ENCODE measurements at regions not wholly inside any gene's neighbourhood (a gene's known extent, or its start where the extent isn't known, plus 50 kb on each side); places are given as distances from the start of the nearest gene placed in this dataset.

DNA sequence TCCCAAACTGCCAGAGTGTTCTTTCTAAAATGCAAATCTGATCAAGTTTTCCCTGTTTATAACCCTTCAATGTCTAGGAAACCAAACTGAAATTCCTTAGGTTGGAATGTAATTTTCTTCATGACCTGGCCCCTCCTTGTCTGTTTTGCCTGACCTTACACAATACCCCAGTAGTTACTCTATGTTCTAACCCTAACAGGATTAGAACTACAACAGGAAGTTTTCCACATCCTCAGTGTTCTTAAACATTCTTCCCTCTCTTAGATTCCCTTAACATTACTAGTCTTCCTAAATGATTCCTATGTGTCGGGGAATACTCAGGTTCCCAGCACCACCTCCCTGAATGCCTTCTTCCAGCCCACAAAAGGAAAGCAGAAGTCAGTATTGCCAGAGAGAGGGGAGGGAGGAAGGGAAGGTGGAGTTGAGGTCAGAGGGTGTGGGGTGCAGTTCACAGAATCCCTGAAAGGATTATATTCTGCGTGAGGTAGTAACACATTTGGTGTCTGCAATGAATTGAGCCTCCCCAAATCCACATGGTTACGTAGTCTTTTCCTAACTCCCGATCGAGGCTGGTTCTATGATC lies 72.6 kb downstream of the BBS10 start:
- TF ChIP-seq CTCF (conservative IDR thresholded peaks at IDR 0.05; ENCODE audit: low read length) (no peak), EZH2phosphoT487 (IDR thresholded peaks at IDR 0.05; ENCODE audit: borderline replicate concordance, low read depth, low read length) (no peak)

Measured in OCI-LY7 (cell line).